ENCODE measurements at regions not wholly inside any gene's neighbourhood (a gene's known extent, or its start where the extent isn't known, plus 50 kb on each side); places are given as distances from the start of the nearest gene placed in this dataset.

DNA sequence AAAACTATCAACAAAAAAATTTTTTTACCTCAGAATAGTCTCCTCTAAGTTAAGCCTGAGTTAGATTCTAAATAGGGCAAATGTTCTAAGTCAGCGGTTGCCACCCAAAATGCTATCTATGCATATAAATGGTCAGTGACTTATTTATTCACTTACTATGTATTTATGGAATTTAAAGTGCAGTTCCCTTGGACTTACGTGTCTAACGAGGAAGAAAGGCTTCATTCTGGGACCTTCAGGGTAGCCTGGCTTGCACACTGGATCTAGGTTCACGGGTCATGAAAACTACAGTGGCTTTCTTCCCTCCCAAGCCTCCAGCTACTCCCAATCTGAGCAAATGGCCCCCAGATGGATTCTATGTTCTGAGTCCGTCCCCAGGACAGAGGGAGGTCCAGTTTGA lies 77.1 kb downstream of the ARF6 start:
- TF ChIP-seq, protein P1, sequence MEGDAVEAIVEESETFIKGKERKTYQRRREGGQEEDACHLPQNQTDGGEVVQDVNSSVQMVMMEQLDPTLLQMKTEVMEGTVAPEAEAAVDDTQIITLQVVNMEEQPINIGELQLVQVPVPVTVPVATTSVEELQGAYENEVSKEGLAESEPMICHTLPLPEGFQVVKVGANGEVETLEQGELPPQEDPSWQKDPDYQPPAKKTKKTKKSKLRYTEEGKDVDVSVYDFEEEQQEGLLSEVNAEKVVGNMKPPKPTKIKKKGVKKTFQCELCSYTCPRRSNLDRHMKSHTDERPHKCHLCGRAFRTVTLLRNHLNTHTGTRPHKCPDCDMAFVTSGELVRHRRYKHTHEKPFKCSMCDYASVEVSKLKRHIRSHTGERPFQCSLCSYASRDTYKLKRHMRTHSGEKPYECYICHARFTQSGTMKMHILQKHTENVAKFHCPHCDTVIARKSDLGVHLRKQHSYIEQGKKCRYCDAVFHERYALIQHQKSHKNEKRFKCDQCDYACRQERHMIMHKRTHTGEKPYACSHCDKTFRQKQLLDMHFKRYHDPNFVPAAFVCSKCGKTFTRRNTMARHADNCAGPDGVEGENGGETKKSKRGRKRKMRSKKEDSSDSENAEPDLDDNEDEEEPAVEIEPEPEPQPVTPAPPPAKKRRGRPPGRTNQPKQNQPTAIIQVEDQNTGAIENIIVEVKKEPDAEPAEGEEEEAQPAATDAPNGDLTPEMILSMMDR (IDR thresholded peaks at IDR 0.05), result no peak
- TF ChIP-seq POLR2A (IDR thresholded peaks at IDR 0.05), result no peak

Measured in lower leg skin (tissue), 3 donors.